ENCODE measurements at regions not wholly inside any gene's neighbourhood (a gene's known extent, or its start where the extent isn't known, plus 50 kb on each side); places are given as distances from the start of the nearest gene placed in this dataset.

DNA sequence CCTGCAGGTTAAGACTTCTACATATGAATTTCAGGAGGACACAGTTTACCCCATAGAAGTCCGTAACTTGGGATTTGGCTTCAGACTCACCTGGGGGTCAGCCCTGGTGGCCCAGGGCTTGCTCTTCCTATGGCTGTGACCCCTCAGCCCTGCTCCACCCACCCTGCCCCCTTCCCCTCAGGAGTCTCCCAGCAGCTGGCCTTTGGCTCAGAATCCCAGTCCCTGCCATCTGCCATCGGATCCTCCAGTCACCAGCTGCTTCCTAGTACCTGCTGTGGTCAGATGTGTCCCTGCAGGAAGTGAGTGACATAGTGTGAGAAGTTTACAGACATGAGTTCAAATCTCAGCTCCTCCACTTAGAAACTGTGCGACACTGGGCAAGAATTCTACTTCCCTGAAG is 332.6 kb downstream of the NPHP4 start:
- Histone ChIP-seq H3K27me3 (ENCODE audit: control insufficient read depth, insufficient read depth, low read length) (no peaks in the 10 kb centered on the region), H2AFZ (no peak overlapping the region), H3K4me3 (ENCODE audit: low read depth, low read length) (no peak overlapping the region), H3K36me3 (ENCODE audit: control insufficient read depth, insufficient read depth, low read length) (no peaks in the 10 kb centered on the region), H3K9me3 (ENCODE audit: control insufficient read depth, low read length) (no peaks in the 10 kb centered on the region), H3K4me1 (no peaks in the 10 kb centered on the region), H3K79me2 (no peaks in the 10 kb centered on the region), H3K27ac (no peak overlapping the region), H3K9ac (no peak overlapping the region), H3K4me2 (ENCODE audit: low read length) (no peak overlapping the region)
- TF ChIP-seq, protein P1, sequence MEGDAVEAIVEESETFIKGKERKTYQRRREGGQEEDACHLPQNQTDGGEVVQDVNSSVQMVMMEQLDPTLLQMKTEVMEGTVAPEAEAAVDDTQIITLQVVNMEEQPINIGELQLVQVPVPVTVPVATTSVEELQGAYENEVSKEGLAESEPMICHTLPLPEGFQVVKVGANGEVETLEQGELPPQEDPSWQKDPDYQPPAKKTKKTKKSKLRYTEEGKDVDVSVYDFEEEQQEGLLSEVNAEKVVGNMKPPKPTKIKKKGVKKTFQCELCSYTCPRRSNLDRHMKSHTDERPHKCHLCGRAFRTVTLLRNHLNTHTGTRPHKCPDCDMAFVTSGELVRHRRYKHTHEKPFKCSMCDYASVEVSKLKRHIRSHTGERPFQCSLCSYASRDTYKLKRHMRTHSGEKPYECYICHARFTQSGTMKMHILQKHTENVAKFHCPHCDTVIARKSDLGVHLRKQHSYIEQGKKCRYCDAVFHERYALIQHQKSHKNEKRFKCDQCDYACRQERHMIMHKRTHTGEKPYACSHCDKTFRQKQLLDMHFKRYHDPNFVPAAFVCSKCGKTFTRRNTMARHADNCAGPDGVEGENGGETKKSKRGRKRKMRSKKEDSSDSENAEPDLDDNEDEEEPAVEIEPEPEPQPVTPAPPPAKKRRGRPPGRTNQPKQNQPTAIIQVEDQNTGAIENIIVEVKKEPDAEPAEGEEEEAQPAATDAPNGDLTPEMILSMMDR (IDR thresholded peaks at IDR 0.05): no peak

DNA sequence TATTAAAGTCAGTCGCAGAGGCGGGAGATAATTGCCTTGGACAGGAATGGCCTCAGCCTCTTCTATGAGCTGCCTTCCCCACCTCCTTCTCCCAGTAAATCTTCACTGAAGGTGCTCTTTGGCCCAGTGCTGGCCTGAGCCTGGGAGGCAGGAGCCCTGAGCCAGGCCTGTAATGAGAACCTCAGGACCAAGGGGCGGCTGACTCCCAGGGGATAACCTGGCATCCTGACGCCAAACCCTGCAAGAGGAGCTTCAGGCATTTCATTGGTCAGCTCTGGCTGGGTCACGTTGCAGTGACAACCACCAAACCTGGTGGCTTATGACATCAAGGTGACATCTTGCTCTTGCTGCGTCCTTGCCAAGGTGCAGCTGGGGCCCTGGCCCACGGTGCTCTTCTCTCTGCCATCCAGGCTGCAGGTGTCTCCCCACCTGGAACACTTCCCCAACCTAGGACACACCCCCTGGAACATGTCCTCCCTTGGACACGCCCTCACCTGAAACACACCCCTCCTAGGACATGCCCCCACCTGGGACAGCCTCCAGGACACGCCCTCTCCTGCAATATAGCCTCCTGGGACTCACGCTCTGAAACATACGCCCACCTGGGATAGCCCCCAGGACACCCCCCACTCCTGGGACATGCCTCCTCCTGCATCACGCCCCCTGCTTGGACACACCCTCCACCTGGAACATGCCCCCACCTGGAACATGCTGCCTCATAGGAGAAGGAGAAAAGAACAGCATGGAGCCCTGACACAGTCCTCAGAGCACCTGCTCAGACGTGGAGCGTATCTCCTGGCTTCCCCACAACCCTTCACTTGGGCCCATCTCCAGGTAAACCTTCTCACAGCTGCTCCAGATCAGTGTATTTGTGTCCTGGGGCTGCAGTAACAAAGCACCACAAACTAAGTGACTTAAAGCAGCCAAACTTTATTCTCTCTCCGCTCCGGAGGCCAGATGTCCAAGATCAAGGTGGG is 333.6 kb downstream of the NPHP4 start:
- Histone ChIP-seq H3K9me3 (ENCODE audit: control insufficient read depth, low read length) (no peaks in the 10 kb centered on the region), H2AFZ (no peak overlapping the region), H3K79me2 (no peaks in the 10 kb centered on the region), H3K4me2 (ENCODE audit: low read length) (no peak overlapping the region), H3K4me3 (ENCODE audit: low read depth, low read length) (no peak overlapping the region), H3K9ac (no peak overlapping the region), H3K27ac (no peak overlapping the region), H3K36me3 (ENCODE audit: control insufficient read depth, insufficient read depth, low read length) (no peaks in the 10 kb centered on the region), H3K27me3 (ENCODE audit: control insufficient read depth, insufficient read depth, low read length) (no peaks in the 10 kb centered on the region), H3K4me1 (no peaks in the 10 kb centered on the region)
- TF ChIP-seq, protein P1 (IDR thresholded peaks at IDR 0.05): no peak

DNA sequence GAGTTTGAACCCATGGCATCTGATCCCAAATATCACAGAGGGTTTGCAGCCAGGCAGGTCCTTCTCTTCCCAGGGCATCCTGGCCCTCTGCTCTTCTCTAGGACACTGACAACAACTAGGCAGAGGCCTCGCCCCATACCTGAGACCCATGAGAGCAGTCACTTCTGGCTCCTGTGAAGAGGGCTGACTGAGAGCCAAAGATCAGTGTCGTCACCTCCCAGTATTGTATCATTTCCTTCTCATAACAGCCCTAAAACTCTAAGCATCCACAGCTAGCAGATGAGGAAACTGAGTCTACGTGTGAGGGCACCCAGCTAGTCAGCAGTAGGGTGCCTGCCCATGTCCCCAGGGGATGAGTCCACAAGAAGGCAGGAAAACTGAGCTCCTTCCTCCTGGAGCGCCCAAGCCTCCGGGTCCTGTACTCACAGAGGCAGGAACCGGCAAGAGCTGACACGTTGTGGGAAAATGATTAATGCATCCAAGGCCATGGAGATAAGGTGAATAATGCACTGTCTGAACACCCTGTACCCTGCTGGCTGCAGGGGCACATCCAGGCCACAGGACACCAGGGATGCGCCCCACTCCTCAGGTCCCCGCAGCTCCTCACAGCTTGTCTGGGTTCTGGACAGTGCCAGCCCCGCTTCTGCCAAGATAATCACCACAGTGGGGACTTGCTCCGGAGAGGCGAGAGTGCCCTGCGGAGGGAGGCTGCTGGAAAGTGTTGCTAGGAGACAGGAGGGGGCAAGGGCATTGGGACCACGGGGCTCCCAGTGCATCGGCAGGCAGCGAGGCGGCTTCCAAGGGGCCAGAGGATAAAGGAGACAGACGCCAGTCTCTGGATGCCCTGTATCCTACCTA is 340.0 kb downstream of the NPHP4 start:
- Histone ChIP-seq H3K4me2 (ENCODE audit: low read length) (no peak overlapping the region), H2AFZ (no peak overlapping the region), H3K4me3 (ENCODE audit: low read depth, low read length) (no peak overlapping the region), H3K4me1 (no peaks in the 10 kb centered on the region), H3K27me3 (ENCODE audit: control insufficient read depth, insufficient read depth, low read length) (no peaks in the 10 kb centered on the region), H3K9me3 (ENCODE audit: control insufficient read depth, low read length) (no peaks in the 10 kb centered on the region), H3K9ac (no peak overlapping the region), H3K27ac (no peak overlapping the region), H3K36me3 (ENCODE audit: control insufficient read depth, insufficient read depth, low read length) (no peaks in the 10 kb centered on the region), H3K79me2 (no peaks in the 10 kb centered on the region)
- TF ChIP-seq, protein P1 (IDR thresholded peaks at IDR 0.05): no peak

DNA sequence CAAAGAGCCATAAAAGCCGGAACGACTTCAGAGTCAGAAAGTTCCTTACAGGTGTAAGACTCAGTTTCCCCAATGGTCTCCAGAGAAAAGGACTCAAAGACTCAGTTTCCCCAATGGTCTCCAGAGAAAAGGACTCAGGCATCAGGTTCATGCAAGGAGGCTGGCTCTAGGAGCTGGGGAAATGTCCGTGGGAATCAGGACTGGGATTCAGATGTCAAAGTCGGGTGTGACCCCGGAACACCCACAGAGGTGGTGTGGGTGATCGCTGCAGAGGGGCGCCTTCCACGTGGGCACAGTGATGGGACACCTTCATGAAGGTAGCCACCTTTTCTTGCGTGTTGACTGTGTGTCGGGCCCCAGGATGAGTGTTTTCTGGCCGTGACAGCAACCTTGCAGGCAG is 340.8 kb downstream of the NPHP4 start:
- TF ChIP-seq, protein P1 (IDR thresholded peaks at IDR 0.05): no peak
- Histone ChIP-seq H3K4me3 (ENCODE audit: low read depth, low read length) (no peak overlapping the region), H3K9ac (no peak overlapping the region), H3K27ac (no peak overlapping the region), H3K27me3 (ENCODE audit: control insufficient read depth, insufficient read depth, low read length) (no peaks in the 10 kb centered on the region), H2AFZ (no peak overlapping the region), H3K79me2 (no peaks in the 10 kb centered on the region), H3K4me2 (ENCODE audit: low read length) (no peak overlapping the region), H3K9me3 (ENCODE audit: control insufficient read depth, low read length) (no peaks in the 10 kb centered on the region), H3K4me1 (no peaks in the 10 kb centered on the region), H3K36me3 (ENCODE audit: control insufficient read depth, insufficient read depth, low read length) (no peaks in the 10 kb centered on the region)
